ENCODE measurements at regions not wholly inside any gene's neighbourhood (a gene's known extent, or its start where the extent isn't known, plus 50 kb on each side); places are given as distances from the start of the nearest gene placed in this dataset.
"Not testable (repeated sequence)": the region's sequence is repeated elsewhere in the genome, so short reads cannot be mapped to it uniquely, and the experiment has no call there.

GRCh38 chr9:32877639-32878217 is 94.4 kb downstream of the TMEM215 start:
- DNase-seq (ENCODE audit: low read depth, low spot score): no peak

GRCh38 chr9:32879335-32879734 is 96.0 kb downstream of the TMEM215 start:
- DNase-seq (ENCODE audit: low read depth, low spot score): no peak
- in situ Hi-C loops (cut with HindIII; ENCODE audit: low pct_unique_long_range_greater_than_20kb, low sequenced_read_pairs): no loop called here

More at GRCh38 chr9:32877639-32878217, 94.4 kb downstream of the TMEM215 start:
- in situ Hi-C loops (cut with HindIII; ENCODE audit: low pct_unique_long_range_greater_than_20kb, low sequenced_read_pairs): no loop called here

- in situ Hi-C loops (cut with HindIII; ENCODE audit: low pct_unique_long_range_greater_than_20kb, low sequenced_read_pairs): no loop called here
- no peak for DNase-seq (ENCODE audit: low read depth, low spot score)
These were observed 98.6 kb downstream of the TMEM215 start for GRCh38 chr9:32881948-32882347.

GRCh38 chr9:32882705-32883104 is 99.4 kb downstream of the TMEM215 start:
- in situ Hi-C loops (cut with HindIII; ENCODE audit: low pct_unique_long_range_greater_than_20kb, low sequenced_read_pairs): no loop called here
- DNase-seq (ENCODE audit: low read depth, low spot score): no peak

- no peak for DNase-seq (ENCODE audit: low read depth, low spot score)
- in situ Hi-C loops (cut with HindIII; ENCODE audit: low pct_unique_long_range_greater_than_20kb, low sequenced_read_pairs): no loop called here
These were observed 101.1 kb downstream of the TMEM215 start for GRCh38 chr9:32884482-32884881.

GRCh38 chr9:32886021-32886420 is 102.7 kb downstream of the TMEM215 start:
- in situ Hi-C loops (cut with HindIII; ENCODE audit: low pct_unique_long_range_greater_than_20kb, low sequenced_read_pairs): no loop called here
- DNase-seq (ENCODE audit: low read depth, low spot score): no peak

- in situ Hi-C loops (cut with HindIII; ENCODE audit: low pct_unique_long_range_greater_than_20kb, low sequenced_read_pairs); DNase-seq (ENCODE audit: low read depth, low spot score): not testable (repeated sequence)
These were observed 106.9 kb downstream of the APTX start for GRCh38 chr9:32894485-32894884.

GRCh38 chr9:32899181-32899580 is 102.2 kb downstream of the APTX start:
- no peak for DNase-seq (ENCODE audit: low read depth, low spot score)
- in situ Hi-C loops (cut with HindIII; ENCODE audit: low pct_unique_long_range_greater_than_20kb, low sequenced_read_pairs): no loop called here

GRCh38 chr9:32899761-32900160 is 101.7 kb downstream of the APTX start:
- no peak for DNase-seq (ENCODE audit: low read depth, low spot score)
- in situ Hi-C loops (cut with HindIII; ENCODE audit: low pct_unique_long_range_greater_than_20kb, low sequenced_read_pairs): no loop called here

GRCh38 chr9:32906213-32906612 is 95.2 kb downstream of the APTX start:
- DNase-seq (ENCODE audit: low read depth, low spot score): no peak
- in situ Hi-C loops (cut with HindIII; ENCODE audit: low pct_unique_long_range_greater_than_20kb, low sequenced_read_pairs): no loop called here

- no peak for DNase-seq (ENCODE audit: low read depth, low spot score)
- in situ Hi-C loops (cut with HindIII; ENCODE audit: low pct_unique_long_range_greater_than_20kb, low sequenced_read_pairs): no loop called here
These were observed 85.6 kb downstream of the APTX start for GRCh38 chr9:32915802-32916201.

GRCh38 chr9:32918628-32919027 is 82.8 kb downstream of the APTX start:
- in situ Hi-C loops (cut with HindIII; ENCODE audit: low pct_unique_long_range_greater_than_20kb, low sequenced_read_pairs): no loop called here
- DNase-seq (ENCODE audit: low read depth, low spot score): no peak
